Astrocyte of the cerebellum (primary cell): ENCODE measurements at regions not wholly inside any gene's neighbourhood (a gene's known extent, or its start where the extent isn't known, plus 50 kb on each side); places are given as distances from the start of the nearest gene placed in this dataset.

Experiments used
- DNase-seq: peaks from one replicate; pipeline ENCODE4 v3.0.0-alpha.2; 2011; ENCODE audit warnings: low read depth
- H3K4me3 ChIP-seq: 2 replicates; pipeline ENCODE4 v1.5.1; 2011; ENCODE audit warnings: mild to moderate bottlenecking, low read depth, low read length, moderate library complexity
- in situ Hi-C: cut with HindIII; loops from 2 replicates; pipeline ENCODE4 v1.10.0; 2017; ENCODE audit warnings: low sequenced_read_pairs
- TF ChIP-seq, protein P1 (sequence below): IDR thresholded peaks from 2 replicates; pipeline ENCODE4 v1.5.1; 2012; ENCODE audit warnings: low read length, low read depth, moderate library complexity, mild to moderate bottlenecking; ENCODE audit errors: missing control alignments

DNA sequence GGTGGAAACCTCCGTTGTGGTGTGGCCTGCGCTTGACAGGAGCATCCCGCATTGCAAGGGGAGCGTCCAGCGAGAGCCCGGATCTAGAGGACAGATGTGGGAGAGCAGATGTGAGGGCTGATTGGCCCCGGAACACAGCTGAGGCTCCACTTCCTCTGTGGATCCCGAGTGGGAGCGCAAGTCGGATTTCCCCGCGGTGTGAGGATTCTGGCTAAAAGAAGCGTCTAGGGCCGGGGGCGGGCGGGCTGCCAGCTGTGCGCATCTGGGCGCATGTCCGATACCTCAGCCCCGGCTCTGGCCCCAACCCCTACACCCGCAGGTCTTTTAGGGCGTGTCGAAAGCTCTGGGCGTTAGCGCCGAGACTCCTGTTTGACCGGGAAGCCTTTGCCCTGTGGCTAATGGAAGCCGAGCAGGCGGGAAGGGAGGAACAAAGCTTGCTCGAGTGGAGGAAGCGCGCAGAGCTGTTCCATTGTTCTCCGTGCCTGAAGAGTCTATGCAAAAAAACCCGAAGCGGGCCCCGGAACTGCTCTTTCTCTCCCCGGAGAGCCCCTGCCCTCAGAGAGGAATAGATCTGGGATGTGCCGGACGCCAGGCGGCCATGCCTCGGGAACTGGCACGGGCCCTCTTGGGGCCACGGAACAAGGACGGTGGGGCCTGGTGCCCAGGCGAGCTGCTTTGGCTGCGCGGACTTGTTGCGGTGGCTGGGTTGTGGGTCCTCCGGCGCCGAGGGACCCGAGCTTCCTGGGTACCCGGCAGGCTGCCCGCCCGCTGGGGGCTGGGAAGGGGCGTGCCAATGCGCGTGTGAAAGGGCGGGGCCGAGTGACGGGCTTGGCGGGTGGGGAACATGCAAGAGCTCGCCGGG lies 111.1 kb downstream of the NAV1 start:
- no peak for DNase-seq
- H3K4me3 ChIP-seq = peak overlapping the region; percentile 56
- TF ChIP-seq, protein P1, sequence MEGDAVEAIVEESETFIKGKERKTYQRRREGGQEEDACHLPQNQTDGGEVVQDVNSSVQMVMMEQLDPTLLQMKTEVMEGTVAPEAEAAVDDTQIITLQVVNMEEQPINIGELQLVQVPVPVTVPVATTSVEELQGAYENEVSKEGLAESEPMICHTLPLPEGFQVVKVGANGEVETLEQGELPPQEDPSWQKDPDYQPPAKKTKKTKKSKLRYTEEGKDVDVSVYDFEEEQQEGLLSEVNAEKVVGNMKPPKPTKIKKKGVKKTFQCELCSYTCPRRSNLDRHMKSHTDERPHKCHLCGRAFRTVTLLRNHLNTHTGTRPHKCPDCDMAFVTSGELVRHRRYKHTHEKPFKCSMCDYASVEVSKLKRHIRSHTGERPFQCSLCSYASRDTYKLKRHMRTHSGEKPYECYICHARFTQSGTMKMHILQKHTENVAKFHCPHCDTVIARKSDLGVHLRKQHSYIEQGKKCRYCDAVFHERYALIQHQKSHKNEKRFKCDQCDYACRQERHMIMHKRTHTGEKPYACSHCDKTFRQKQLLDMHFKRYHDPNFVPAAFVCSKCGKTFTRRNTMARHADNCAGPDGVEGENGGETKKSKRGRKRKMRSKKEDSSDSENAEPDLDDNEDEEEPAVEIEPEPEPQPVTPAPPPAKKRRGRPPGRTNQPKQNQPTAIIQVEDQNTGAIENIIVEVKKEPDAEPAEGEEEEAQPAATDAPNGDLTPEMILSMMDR = no peak
- in situ Hi-C loops = no loop called here

DNA sequence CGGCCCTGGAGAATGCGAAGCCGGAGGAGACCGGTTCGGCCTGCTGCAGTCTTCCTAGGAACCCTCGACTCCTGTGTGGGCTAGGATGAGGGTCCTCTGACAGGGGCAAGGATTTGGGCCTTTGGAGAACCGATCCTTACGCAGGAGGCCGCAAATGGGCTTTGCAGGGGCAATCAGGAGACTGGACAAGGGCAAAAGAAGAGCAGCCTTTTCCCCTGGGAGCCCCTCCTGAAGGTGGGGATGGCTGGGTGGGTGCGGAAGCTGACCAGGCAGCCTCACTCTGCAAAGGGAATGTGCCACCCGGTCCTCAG lies 111.7 kb downstream of the NAV1 start:
- H3K4me3 ChIP-seq = peak overlapping the region; percentile 56
- no peak for DNase-seq
- in situ Hi-C loops = no loop called here
- TF ChIP-seq, protein P1 = no peak

DNA sequence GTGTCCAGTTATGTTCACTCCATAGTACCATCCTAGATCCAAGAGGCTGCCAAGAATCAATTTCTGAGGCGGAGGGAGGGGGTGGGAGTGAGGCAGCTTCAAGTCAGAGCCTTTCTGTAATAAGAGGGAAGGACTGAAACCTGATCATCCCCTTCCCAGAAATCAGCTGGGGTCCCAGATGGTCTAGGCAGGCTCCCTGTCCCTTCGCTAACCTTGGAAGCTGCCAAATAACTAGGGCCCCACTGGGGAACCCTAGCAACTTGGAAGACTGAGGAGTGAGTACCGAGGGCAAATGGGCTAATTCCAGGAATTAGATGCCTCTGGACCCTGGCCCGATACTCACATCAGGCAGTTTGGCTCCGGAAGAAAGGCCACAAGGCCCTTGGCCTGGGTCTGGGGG lies 113.3 kb downstream of the NAV1 start:
- in situ Hi-C loops = no loop called here
- no peak overlapping the region for H3K4me3 ChIP-seq

DNA sequence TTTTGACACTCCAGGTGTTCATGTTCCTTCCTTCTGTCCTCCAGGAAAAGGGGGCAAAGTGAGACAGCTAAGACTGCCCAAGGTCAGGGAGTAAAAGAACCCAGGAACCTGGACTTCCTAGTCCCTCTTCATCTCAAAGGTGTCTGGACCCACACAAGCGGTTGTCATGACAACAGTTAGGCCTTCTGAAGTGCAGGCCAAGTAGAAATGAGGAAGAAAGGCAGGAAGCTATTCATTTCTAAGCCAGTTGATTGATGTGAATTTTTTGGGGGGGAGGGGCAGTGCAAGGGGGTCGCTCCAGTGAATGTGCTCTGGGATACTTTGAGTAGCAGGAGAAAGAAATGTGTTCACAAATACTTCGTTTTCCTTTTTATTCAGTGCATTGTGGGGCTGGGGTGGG lies 114.3 kb downstream of the NAV1 start:
- no peak for DNase-seq
- H3K4me3 ChIP-seq = no peak overlapping the region
- in situ Hi-C loops = no loop called here
- TF ChIP-seq, protein P1 = no peak

More for the DNA sequence above, 113.3 kb downstream of the NAV1 start:
- no peak for DNase-seq
- TF ChIP-seq, protein P1 = no peak

DNA sequence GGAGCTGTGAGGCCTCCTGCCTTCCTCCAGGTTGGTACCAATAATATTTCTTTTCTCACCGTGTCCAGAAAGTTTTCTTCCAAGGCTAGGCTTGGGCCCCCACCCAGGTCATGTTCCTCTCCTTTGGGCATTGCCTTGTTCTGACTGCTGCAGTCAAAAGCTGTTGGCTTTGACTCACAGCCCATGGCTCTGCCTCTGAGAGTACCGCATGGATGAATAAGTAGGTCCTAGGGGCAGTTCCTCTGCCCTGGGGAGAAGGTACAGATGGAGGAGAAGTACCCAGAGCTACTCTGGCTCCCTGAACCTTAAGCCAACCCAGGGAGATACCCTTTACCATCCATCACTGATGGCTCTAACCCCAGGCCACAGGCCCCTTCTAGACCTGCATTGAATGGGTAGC lies 115.0 kb downstream of the NAV1 start:
- no peak for DNase-seq
- H3K4me3 ChIP-seq = no peak overlapping the region
- TF ChIP-seq, protein P1 = no peak
- in situ Hi-C loops = no loop called here

DNA sequence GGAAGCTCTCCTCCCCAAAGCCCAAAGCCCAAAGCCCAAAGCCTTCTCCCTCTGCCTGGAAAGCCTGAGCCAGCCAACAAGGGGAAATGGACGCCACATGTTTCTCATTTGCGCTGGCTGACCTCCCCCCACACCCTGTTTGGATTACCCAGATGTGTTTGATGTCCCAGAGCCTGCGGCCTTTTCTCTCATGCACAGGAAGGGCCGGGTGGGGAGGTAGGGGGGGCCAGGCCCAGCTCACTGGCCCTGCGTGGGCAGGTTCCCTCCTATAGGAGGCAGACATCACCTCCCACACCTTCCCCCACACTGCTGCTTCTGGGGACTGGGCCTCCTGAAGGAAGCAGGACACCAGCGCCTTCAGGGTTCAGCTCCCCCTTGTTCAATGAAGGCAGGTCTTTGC lies 116.3 kb downstream of the NAV1 start:
- in situ Hi-C loops = no loop called here
- no peak overlapping the region for H3K4me3 ChIP-seq
- TF ChIP-seq, protein P1 = peak; percentile 41
- DNase-seq = peak; percentile 86
